ENCODE measurements at regions not wholly inside any gene's neighbourhood (a gene's known extent, or its start where the extent isn't known, plus 50 kb on each side); places are given as distances from the start of the nearest gene placed in this dataset.

DNA sequence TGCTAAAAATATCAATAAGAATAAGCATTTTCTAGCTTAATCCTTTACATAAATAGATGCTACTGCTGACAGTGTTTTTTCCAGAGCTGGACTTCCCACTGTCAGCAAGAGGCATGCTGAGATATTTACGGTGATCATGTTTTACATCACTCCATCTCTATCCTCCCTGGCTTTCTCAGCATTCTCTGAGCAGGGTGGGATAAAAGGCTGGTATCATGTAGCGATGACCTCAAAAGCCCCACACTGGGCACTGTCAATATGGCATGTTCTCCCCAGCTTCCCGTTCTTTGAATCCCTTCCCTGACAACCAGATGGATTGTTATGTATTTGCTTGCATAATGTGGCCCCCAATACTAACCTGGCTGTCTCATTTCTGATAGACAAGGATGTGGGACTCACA is 83.2 kb upstream of the EPHA4 start:
- TF ChIP-seq, protein P1, sequence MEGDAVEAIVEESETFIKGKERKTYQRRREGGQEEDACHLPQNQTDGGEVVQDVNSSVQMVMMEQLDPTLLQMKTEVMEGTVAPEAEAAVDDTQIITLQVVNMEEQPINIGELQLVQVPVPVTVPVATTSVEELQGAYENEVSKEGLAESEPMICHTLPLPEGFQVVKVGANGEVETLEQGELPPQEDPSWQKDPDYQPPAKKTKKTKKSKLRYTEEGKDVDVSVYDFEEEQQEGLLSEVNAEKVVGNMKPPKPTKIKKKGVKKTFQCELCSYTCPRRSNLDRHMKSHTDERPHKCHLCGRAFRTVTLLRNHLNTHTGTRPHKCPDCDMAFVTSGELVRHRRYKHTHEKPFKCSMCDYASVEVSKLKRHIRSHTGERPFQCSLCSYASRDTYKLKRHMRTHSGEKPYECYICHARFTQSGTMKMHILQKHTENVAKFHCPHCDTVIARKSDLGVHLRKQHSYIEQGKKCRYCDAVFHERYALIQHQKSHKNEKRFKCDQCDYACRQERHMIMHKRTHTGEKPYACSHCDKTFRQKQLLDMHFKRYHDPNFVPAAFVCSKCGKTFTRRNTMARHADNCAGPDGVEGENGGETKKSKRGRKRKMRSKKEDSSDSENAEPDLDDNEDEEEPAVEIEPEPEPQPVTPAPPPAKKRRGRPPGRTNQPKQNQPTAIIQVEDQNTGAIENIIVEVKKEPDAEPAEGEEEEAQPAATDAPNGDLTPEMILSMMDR (IDR thresholded peaks at IDR 0.05; ENCODE audit: low read depth, low read length, missing control alignments) = no peak
- no peak overlapping the region for H3K4me3 ChIP-seq (replicated peaks; ENCODE audit: low read depth, low read length)
- no peak for DNase-seq (ENCODE audit: extremely low read depth, low read depth)

DNA sequence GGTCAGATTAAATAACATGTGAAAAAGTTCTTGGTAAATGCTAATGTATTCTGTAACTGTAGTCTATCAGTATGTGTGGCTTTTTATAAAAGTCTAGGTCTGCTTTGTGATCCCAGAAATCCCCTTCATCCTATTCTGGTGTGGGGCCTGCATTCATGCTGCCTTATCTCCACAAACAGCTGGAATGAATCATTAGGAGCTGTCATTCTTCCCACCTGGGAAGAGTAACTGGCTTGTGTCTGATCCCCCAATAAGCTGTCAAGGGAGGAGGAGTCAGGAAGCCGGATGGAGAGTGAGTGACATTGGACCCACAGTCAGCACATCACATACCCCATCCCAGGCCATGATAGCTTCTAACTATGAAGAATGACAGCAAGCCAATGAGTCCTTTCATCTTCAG is 81.1 kb upstream of the EPHA4 start:
- TF ChIP-seq, protein P1 (IDR thresholded peaks at IDR 0.05; ENCODE audit: low read depth, low read length, missing control alignments) = no peak
- no peak for DNase-seq (ENCODE audit: extremely low read depth, low read depth)
- no peak overlapping the region for H3K4me3 ChIP-seq (replicated peaks; ENCODE audit: low read depth, low read length)

DNA sequence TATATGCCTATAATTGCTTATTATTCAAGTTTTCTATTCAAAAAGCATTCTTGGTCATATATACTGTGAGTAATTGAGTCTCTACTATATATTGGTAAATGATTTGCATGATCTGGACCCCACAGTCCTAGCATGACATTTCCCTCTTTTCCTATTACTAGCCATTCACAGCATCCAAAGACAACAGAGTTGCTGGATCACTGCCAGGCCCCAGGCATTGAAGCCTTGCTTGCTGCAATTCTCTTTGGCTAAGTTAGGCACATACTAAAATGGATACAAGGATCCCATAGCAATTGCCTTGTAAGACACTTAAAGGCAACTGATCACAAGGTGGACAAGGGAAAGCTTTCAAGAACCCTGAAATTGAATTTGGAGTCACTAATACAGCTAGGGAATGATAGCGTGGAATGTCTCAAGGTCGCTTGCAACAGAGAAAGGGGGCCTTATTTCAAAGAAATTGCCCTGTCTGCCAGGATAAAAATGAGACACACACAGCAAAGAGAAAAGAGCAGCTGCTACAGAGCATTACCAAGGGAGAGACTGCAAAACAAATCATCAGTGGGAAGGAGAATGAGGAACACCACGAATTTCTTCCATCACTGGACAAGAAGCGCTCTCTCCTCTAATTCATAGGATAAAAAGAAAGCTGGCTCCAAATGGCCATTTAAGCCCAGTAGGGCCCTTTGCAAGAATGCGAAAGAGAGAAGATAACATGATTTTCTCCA is 77.1 kb upstream of the EPHA4 start:
- no peak for DNase-seq (ENCODE audit: extremely low read depth, low read depth)
- TF ChIP-seq, protein P1 (IDR thresholded peaks at IDR 0.05; ENCODE audit: low read depth, low read length, missing control alignments) = no peak
- H3K4me3 ChIP-seq (replicated peaks; ENCODE audit: low read depth, low read length) = no peak overlapping the region

DNA sequence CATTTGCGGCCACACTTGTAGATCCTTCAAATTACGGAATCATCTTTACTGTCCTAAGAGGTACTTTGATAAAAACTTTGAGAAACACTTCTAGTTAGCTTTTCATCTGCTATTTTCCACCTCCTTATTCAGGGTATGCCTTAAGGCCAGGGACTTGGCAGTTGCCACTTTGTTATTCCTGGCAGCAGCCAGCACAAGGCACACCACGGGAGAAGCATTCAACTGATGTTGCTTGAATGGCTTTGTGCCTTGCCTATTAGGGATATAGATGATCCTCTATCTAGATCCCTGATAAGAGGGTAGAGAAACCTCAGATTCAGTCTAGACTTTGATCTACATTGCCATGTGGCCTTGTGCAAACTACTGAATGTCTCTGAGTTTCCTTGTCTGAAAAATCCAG is 70.3 kb upstream of the EPHA4 start:
- DNase-seq (ENCODE audit: extremely low read depth, low read depth) = no peak
- TF ChIP-seq, protein P1 (IDR thresholded peaks at IDR 0.05; ENCODE audit: low read depth, low read length, missing control alignments) = no peak
- H3K4me3 ChIP-seq (replicated peaks; ENCODE audit: low read depth, low read length) = no peak overlapping the region

DNA sequence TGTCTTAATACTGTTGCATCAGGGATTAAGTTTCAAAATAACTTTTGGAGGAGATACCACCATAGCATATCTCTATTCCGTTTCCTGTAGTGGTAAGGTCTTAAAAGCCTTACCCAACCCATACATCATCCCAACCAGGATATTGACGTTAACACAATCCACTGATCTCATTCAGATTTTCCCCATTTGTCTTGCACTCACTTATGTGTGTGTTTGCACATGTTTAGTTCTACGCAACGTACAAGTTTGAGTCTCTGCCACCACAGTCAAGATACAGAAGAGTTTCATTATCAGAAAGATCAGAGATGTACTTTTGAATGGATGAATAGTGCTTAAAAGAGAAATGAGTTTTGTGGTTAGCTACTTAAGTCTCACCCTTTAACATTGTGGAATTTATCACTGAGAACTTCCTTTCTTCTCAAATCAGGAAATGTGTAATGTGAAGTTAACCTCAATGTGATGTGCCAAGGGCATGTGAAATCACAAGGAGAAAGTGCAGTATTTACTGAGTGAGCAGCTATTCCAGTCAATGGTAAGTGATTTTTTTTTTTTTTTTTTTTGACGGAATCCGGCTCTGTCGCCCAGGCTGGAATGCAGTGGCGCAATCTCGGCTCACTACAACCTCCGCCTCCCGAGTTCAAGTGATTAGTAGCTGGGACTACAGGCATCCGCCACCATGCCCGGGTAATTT is 69.2 kb upstream of the EPHA4 start:
- TF ChIP-seq, protein P1 (IDR thresholded peaks at IDR 0.05; ENCODE audit: low read depth, low read length, missing control alignments) = no peak
- H3K4me3 ChIP-seq (replicated peaks; ENCODE audit: low read depth, low read length) = no peak overlapping the region
- DNase-seq (ENCODE audit: extremely low read depth, low read depth) = no peak

DNA sequence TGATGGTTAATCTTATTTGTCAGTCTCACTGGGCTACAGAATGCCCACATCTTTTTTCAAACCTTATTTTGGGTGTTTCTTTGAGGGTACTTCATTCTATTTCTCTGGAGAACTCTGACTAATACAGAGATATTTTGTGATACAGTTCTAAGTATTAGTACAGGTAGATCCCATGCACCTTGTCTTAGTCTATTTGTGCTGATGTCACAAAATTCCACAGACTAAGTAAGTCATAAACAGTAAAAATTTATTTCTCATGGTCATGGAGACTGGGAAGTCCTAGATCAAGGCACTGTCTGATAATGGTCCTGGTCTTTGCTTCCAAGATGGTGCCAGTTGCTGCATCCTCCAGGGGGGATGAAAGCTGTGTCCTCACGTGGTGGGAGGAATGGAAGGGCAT is 68.6 kb upstream of the EPHA4 start:
- TF ChIP-seq, protein P1 (IDR thresholded peaks at IDR 0.05; ENCODE audit: low read depth, low read length, missing control alignments) = no peak
- DNase-seq (ENCODE audit: extremely low read depth, low read depth) = no peak
- H3K4me3 ChIP-seq (replicated peaks; ENCODE audit: low read depth, low read length) = no peak overlapping the region

All from HFF-Myc (cell line).